Neural crest cell (in vitro differentiated cells): ENCODE measurements at regions not wholly inside any gene's neighbourhood (a gene's known extent, or its start where the extent isn't known, plus 50 kb on each side); places are given as distances from the start of the nearest gene placed in this dataset.

Experiments used
- DNase-seq: peaks from one replicate; pipeline ENCODE4 v3.0.0; 2021; ENCODE audit warnings: low read depth, mixed read lengths, low spot score
- H3K27ac Mint-ChIP-seq: one replicate; pipeline ENCODE4 v1.8.0; 2021; ENCODE audit warnings: mild to moderate bottlenecking, mixed read lengths; ENCODE audit not compliant: unreplicated experiment
- H3K27me3 Mint-ChIP-seq: 2 replicates; pipeline ENCODE4 v1.8.0; 2021; ENCODE audit warnings: low read depth, mild to moderate bottlenecking, mixed read lengths
- H3K36me3 Mint-ChIP-seq: 2 replicates; pipeline ENCODE4 v1.8.0; 2021; ENCODE audit warnings: low read depth, mild to moderate bottlenecking, mixed read lengths
- H3K4me1 Mint-ChIP-seq: 2 replicates; pipeline ENCODE4 v1.8.0; 2021; ENCODE audit warnings: mixed read lengths
- H3K4me3 Mint-ChIP-seq: one replicate; pipeline ENCODE4 v1.8.0; 2021; ENCODE audit warnings: mild to moderate bottlenecking, mixed read lengths
- H3K9me3 Mint-ChIP-seq: 2 replicates; pipeline ENCODE4 v1.8.0; 2021; ENCODE audit warnings: mixed read lengths
- CTCF ChIP-seq: fragments of 200-600 bp; sonication (generic); conservative IDR thresholded peaks from 2 replicates; pipeline ENCODE4 v1.5.0; 2021; ENCODE audit warnings: antibody characterized with exemption, mild to moderate bottlenecking

- Mint-ChIP-seq H3K27ac (no peak overlapping the region), H3K4me3 (no peak overlapping the region), H3K27me3 (peaks cover 2% of the 10 kb centered on the region), H3K9me3 (peaks cover 2% of the 10 kb centered on the region), H3K4me1 (no peaks in the 10 kb centered on the region), H3K36me3 (no peaks in the 10 kb centered on the region)
- no peak for DNase-seq
- no peak for TF ChIP-seq CTCF
Measured at GRCh38 chr3:4218456-4219226, 84.5 kb upstream of the SETMAR start.

GRCh38 chr3:4219227-4219568, 84.0 kb upstream of the SETMAR start:
- H3K4me3 Mint-ChIP-seq, result no peak overlapping the region
- TF ChIP-seq CTCF, result no peak
- H3K27me3 Mint-ChIP-seq, result peaks cover 3% of the 10 kb centered on the region
- H3K36me3 Mint-ChIP-seq, result no peaks in the 10 kb centered on the region
- no peaks in the 10 kb centered on the region for H3K4me1 Mint-ChIP-seq
- DNase-seq, result no peak
- no peak overlapping the region for H3K27ac Mint-ChIP-seq
- peaks cover 2% of the 10 kb centered on the region for H3K9me3 Mint-ChIP-seq

GRCh38 chr3:4220065-4220464, 83.1 kb upstream of the SETMAR start:
- Mint-ChIP-seq H3K4me1 (no peaks in the 10 kb centered on the region), H3K27me3 (peaks cover 3% of the 10 kb centered on the region), H3K9me3 (no peaks in the 10 kb centered on the region)

DNA sequence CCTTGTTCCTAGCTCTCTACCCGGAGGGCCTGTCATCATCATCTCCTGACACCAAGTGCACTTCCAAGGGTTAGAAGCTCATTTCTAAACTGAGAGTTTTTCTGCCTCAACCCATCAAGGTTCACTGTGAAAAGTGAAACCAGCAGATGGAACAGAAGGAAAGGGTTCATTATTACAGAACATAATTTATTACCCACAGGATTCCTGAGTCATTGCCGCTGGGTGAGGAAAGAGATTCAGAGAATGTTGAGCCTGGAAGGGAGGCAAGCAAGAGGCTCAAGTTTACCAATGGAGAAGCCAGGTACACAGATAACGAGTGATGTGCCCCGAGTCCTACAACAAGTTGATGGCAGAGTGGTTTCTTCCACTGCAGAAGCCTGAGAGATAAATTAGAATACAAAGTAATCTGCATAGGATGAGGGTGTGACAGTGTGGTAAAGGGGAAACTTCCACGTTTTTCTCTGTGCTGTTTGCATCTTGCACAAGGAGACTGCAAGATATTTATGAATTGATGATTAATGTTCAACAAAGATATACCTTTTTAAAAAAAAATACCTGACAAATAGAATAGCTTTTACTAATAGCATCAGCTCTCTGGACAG, 80.5 kb upstream of the SETMAR start:
- no peak for TF ChIP-seq CTCF
- H3K4me3 Mint-ChIP-seq, result no peak overlapping the region
- H3K4me1 Mint-ChIP-seq, result no peaks in the 10 kb centered on the region
- H3K36me3 Mint-ChIP-seq, result no peaks in the 10 kb centered on the region
- H3K27me3 Mint-ChIP-seq, result peaks cover 3% of the 10 kb centered on the region
- no peak for DNase-seq
- H3K9me3 Mint-ChIP-seq, result no peaks in the 10 kb centered on the region
- no peak overlapping the region for H3K27ac Mint-ChIP-seq

More at GRCh38 chr3:4220065-4220464, 83.1 kb upstream of the SETMAR start:
- TF ChIP-seq CTCF, result no peak
- Mint-ChIP-seq H3K27ac (no peak overlapping the region), H3K4me3 (no peak overlapping the region), H3K36me3 (no peaks in the 10 kb centered on the region)
- DNase-seq, result no peak

DNA sequence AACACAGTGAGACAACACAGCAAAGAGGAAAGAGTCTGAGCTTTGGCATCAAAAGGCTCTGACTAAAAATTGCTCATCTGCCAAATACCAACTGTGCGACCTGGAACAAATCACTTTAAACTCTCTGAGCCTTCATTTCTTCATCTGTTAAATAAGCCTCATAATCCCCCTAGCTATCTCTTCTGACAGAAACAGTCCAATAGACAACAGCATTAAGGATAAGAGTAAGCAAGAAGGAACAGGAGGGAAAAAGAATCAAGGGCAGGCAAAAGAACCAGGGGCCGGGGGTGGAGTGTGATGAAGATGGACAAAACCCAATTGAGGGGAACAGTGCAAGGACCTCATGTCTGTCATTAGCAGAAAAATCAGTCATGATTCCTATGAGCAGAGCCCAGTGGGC, 79.4 kb upstream of the SETMAR start:
- H3K27me3 Mint-ChIP-seq, result peaks cover 3% of the 10 kb centered on the region
- H3K36me3 Mint-ChIP-seq, result no peaks in the 10 kb centered on the region
- no peak for DNase-seq
- H3K4me1 Mint-ChIP-seq, result no peaks in the 10 kb centered on the region
- H3K9me3 Mint-ChIP-seq, result no peaks in the 10 kb centered on the region
- H3K4me3 Mint-ChIP-seq, result no peak overlapping the region
- no peak overlapping the region for H3K27ac Mint-ChIP-seq
- no peak for TF ChIP-seq CTCF
